ENCODE measurements at regions not wholly inside any gene's neighbourhood (a gene's known extent, or its start where the extent isn't known, plus 50 kb on each side); places are given as distances from the start of the nearest gene placed in this dataset.

GRCh38 chr6:40957616-40958492, 81.2 kb downstream of the UNC5CL start:
- no peak overlapping the region for H3K27ac ChIP-seq (ENCODE audit: low read depth, low read length, poor library complexity, severe bottlenecking)
- no TSS peak for BruUV-seq (replicated peaks)
- no peaks in the 10 kb centered on the region for H3K9me3 ChIP-seq (ENCODE audit: low read depth, low read length, poor library complexity, severe bottlenecking)
- ChIA-PET CTCF (no interaction called here), POLR2A (ENCODE audit: low non-redundant PET) (no interaction called here)
- no peak for DNase-seq (ENCODE audit: low spot score)
- intact Hi-C loops (cut with micrococcal nuclease; ENCODE audit: unreplicated experiment): no loop called here
- no peaks in the 10 kb centered on the region for H3K27me3 ChIP-seq (replicated peaks; ENCODE audit: insufficient read depth, low read depth, low read length, poor library complexity)
- no peak for TF ChIP-seq EZH2 (IDR thresholded peaks at IDR 0.05; ENCODE audit: borderline replicate concordance, low read depth, low read length, poor library complexity, severe bottlenecking)
- no peak for TF ChIP-seq CTCF (conservative IDR thresholded peaks at IDR 0.05; ENCODE audit: low read depth, low read length)
- H3K36me3 ChIP-seq (ENCODE audit: insufficient read depth, low read length, poor library complexity, severe bottlenecking): no peaks in the 10 kb centered on the region
- H3K4me3 ChIP-seq (ENCODE audit: low read depth, low read length, poor library complexity, severe bottlenecking): no peak overlapping the region
- no peaks in the 10 kb centered on the region for H3K4me1 ChIP-seq (ENCODE audit: insufficient read depth, low read length, poor library complexity, severe bottlenecking)

- intact Hi-C loops (cut with micrococcal nuclease; ENCODE audit: unreplicated experiment): no loop called here
- CTCF ChIA-PET: no interaction called here
- no peaks in the 10 kb centered on the region for H3K36me3 ChIP-seq (ENCODE audit: insufficient read depth, low read length, poor library complexity, severe bottlenecking)
- BruUV-seq (replicated peaks): no TSS peak
- no peaks in the 10 kb centered on the region for H3K27me3 ChIP-seq (replicated peaks; ENCODE audit: insufficient read depth, low read depth, low read length, poor library complexity)
- TF ChIP-seq EZH2 (IDR thresholded peaks at IDR 0.05; ENCODE audit: borderline replicate concordance, low read depth, low read length, poor library complexity, severe bottlenecking) (no peak), CTCF (conservative IDR thresholded peaks at IDR 0.05; ENCODE audit: low read depth, low read length) (no peak)
- DNase-seq (ENCODE audit: low spot score): no peak
- H3K4me3 ChIP-seq (ENCODE audit: low read depth, low read length, poor library complexity, severe bottlenecking): no peak overlapping the region
- no peak overlapping the region for H3K27ac ChIP-seq (ENCODE audit: low read depth, low read length, poor library complexity, severe bottlenecking)
- no peaks in the 10 kb centered on the region for H3K9me3 ChIP-seq (ENCODE audit: low read depth, low read length, poor library complexity, severe bottlenecking)
- no peaks in the 10 kb centered on the region for H3K4me1 ChIP-seq (ENCODE audit: insufficient read depth, low read length, poor library complexity, severe bottlenecking)
- POLR2A ChIA-PET (ENCODE audit: low non-redundant PET): no interaction called here
Observed at GRCh38 chr6:40956936-40957335, 82.1 kb downstream of the UNC5CL start.

GRCh38 chr6:40955178-40955545, 83.9 kb downstream of the UNC5CL start:
- ChIA-PET CTCF (no interaction called here), POLR2A (ENCODE audit: low non-redundant PET) (no interaction called here)
- H3K27ac ChIP-seq (ENCODE audit: low read depth, low read length, poor library complexity, severe bottlenecking): no peak overlapping the region
- H3K36me3 ChIP-seq (ENCODE audit: insufficient read depth, low read length, poor library complexity, severe bottlenecking): no peaks in the 10 kb centered on the region
- peaks cover 6% of the 10 kb centered on the region for H3K4me1 ChIP-seq (ENCODE audit: insufficient read depth, low read length, poor library complexity, severe bottlenecking)
- no peak for DNase-seq (ENCODE audit: low spot score)
- intact Hi-C loops (cut with micrococcal nuclease; ENCODE audit: unreplicated experiment): no loop called here
- no TSS peak for BruUV-seq (replicated peaks)
- H3K9me3 ChIP-seq (ENCODE audit: low read depth, low read length, poor library complexity, severe bottlenecking): no peaks in the 10 kb centered on the region
- TF ChIP-seq CTCF (conservative IDR thresholded peaks at IDR 0.05; ENCODE audit: low read depth, low read length) (no peak), EZH2 (IDR thresholded peaks at IDR 0.05; ENCODE audit: borderline replicate concordance, low read depth, low read length, poor library complexity, severe bottlenecking) (no peak)
- H3K27me3 ChIP-seq (replicated peaks; ENCODE audit: insufficient read depth, low read depth, low read length, poor library complexity): no peaks in the 10 kb centered on the region
- no peak overlapping the region for H3K4me3 ChIP-seq (ENCODE audit: low read depth, low read length, poor library complexity, severe bottlenecking)
